HepG2 (cell line): ENCODE measurements at regions not wholly inside any gene's neighbourhood (a gene's known extent, or its start where the extent isn't known, plus 50 kb on each side); places are given as distances from the start of the nearest gene placed in this dataset.
"Not testable (repeated sequence)": the region's sequence is repeated elsewhere in the genome, so short reads cannot be mapped to it uniquely, and the experiment has no call there.

Experiments
- ATAC-seq: fragments of 200-7000 bp; cut with Tn5 transposase; 3 replicates; pipeline ENCODE4 v1.9.1; 2020; ENCODE audit warnings: mild to moderate bottlenecking, moderate library complexity
- BruUV-seq: library from RNA; stranded (reverse); fragments of 400-500 nt; replicated peaks from 2 replicates; lab custom pipeline; 2021; lab: Mats Ljungman, UMichigan
- CTCF ChIA-PET: fragments of 300-600 bp; formaldehyde crosslinking; extraction: SDS; loops from one replicate; lab custom pipeline; 2021; ENCODE audit warnings: low total read pairs, inconsistent platforms, low intra/inter-chr PET ratio; lab: Yijun Ruan, JAX
- POLR2A ChIA-PET: fragments of 350-600 bp; sonication (Branson Sonifier 250); formaldehyde crosslinking; loops from one replicate; lab custom pipeline; 2020; ENCODE audit warnings: antibody characterized with exemption, inconsistent platforms; lab: Yijun Ruan, JAX
- DNase-seq: peaks from one replicate; pipeline ENCODE4 v3.0.0-alpha.2; 2015; ENCODE audit warnings: low spot score
- FAIRE-seq: peaks from 3 replicates; lab custom pipeline; 2011; peaks lifted over from hg19 to GRCh38; lab: Jason Lieb, UNC
- H2AFZ ChIP-seq: one replicate; pipeline ENCODE4 v1.6.1; 2011; ENCODE audit warnings: low read length, inconsistent platforms
- H3K27ac ChIP-seq: fragments of 300-600 bp; 3 replicates; pipeline ENCODE4 v1.8.0; 2011; ENCODE audit warnings: mixed run types, mild to moderate bottlenecking, mixed read lengths, low read length, inconsistent platforms; ENCODE audit not compliant: insufficient read depth; ENCODE audit errors: extremely low read length
- H3K27me3 ChIP-seq, 2 experiments: fragments of 200-600 bp in 1 of 2; 2 replicates in 1 of 2; 3 replicates in 1 of 2; pipeline versions ENCODE4 v1.6.0 to v1.8.0; 2011; ENCODE audit warnings: low read length in 2 of 2, mild to moderate bottlenecking in 2 of 2, moderate library complexity in 2 of 2, inconsistent platforms in 1 of 2; ENCODE audit not compliant: insufficient read depth in 2 of 2, control insufficient read depth in 1 of 2
- H3K36me3 ChIP-seq, 2 experiments: fragments of 200-600 bp in 1 of 2; replicated peaks in 1 of 2; 2 replicates in 1 of 2; 3 replicates in 1 of 2; pipeline versions ENCODE4 v1.5.1 to v1.8.0; 2011; ENCODE audit warnings: low read length in 2 of 2, inconsistent platforms in 1 of 2; ENCODE audit not compliant: insufficient read depth in 2 of 2, control insufficient read depth in 1 of 2
- H3K4me1 ChIP-seq: 2 replicates; pipeline ENCODE4 v1.5.1; 2012; ENCODE audit warnings: low read length, inconsistent platforms; ENCODE audit not compliant: insufficient read depth
- H3K4me2 ChIP-seq: 2 replicates; pipeline ENCODE4 v1.6.0; 2011; ENCODE audit warnings: low read depth, low read length, inconsistent platforms
- H3K4me3 ChIP-seq, 3 experiments: fragments of 200-600 bp in 1 of 3; sonication (generic), shearing (Covaris generic) in 1 of 3; replicated peaks in 1 of 3; 2 replicates each; pipeline ENCODE4 v1.5.1; 2011 to 2016; ENCODE audit warnings: low read length in 3 of 3, inconsistent platforms in 2 of 3, low read depth in 2 of 3, mild to moderate bottlenecking in 2 of 3, control low read depth in 1 of 3, mixed read lengths in 1 of 3; ENCODE audit not compliant: insufficient read depth in 1 of 3
- H3K79me2 ChIP-seq: one replicate; pipeline ENCODE4 v1.6.1; 2011; ENCODE audit warnings: low read length, inconsistent platforms; ENCODE audit not compliant: insufficient read depth
- H3K9ac ChIP-seq: 2 replicates; pipeline ENCODE4 v1.6.0; 2011; ENCODE audit warnings: mild to moderate bottlenecking, low read depth, low read length, inconsistent platforms; ENCODE audit not compliant: insufficient read depth
- H3K9me3 ChIP-seq: 2 replicates; pipeline ENCODE4 v1.5.1; 2012; ENCODE audit warnings: mild to moderate bottlenecking, low read length
- H4K20me1 ChIP-seq: 2 replicates; pipeline ENCODE4 v1.6.0; 2011; ENCODE audit warnings: inconsistent platforms, mild to moderate bottlenecking, low read length, moderate library complexity; ENCODE audit not compliant: insufficient read depth
- MLLT10 ChIP-seq: sonication (generic); formaldehyde crosslinking; IDR thresholded peaks from 2 replicates; pipeline ENCODE4 v1.4.0; 2020; ENCODE audit warnings: missing genetic modification reagents
- NR1H2 ChIP-seq: sonication (generic); formaldehyde crosslinking; IDR thresholded peaks from 2 replicates; pipeline ENCODE4 v1.8.1; 2022; ENCODE audit warnings: low read depth, missing genetic modification reagents, borderline replicate concordance
- SRY ChIP-seq: sonication (generic); formaldehyde crosslinking; IDR thresholded peaks from 2 replicates; pipeline ENCODE4 v1.8.0; 2022; ENCODE audit warnings: mild to moderate bottlenecking, missing genetic modification reagents
- ZBTB2 ChIP-seq: sonication (generic); formaldehyde crosslinking; IDR thresholded peaks from 2 replicates; pipeline ENCODE4 v1.8.0; 2022; ENCODE audit warnings: low read depth, missing genetic modification reagents
- ZBTB33 ChIP-seq: sonication (generic); formaldehyde crosslinking; IDR thresholded peaks from 2 replicates; pipeline ENCODE4 v1.4.0; 2020; ENCODE audit warnings: missing genetic modification reagents
- ZBTB37 ChIP-seq: sonication (generic); formaldehyde crosslinking; IDR thresholded peaks from 2 replicates; pipeline ENCODE4 v1.4.0; 2020; ENCODE audit warnings: mild to moderate bottlenecking, missing genetic modification reagents
- ZNF121 ChIP-seq: sonication (generic); formaldehyde crosslinking; IDR thresholded peaks from 2 replicates; pipeline ENCODE4 v1.5.0; 2020; ENCODE audit warnings: mild to moderate bottlenecking, missing genetic modification reagents
- ZNF232 ChIP-seq: sonication (generic); formaldehyde crosslinking; IDR thresholded peaks from 2 replicates; pipeline ENCODE4 v1.4.0; 2020; ENCODE audit warnings: missing genetic modification reagents, borderline replicate concordance
- ZNF24 ChIP-seq: fragments of 450-650 bp; IDR thresholded peaks from 2 replicates; pipeline ENCODE4 v1.6.1; 2017; ENCODE audit warnings: antibody characterized with exemption, mild to moderate bottlenecking
- ZNF33A ChIP-seq: sonication (generic); formaldehyde crosslinking; IDR thresholded peaks from 2 replicates; pipeline ENCODE4 v1.5.1; 2020; ENCODE audit warnings: missing genetic modification reagents, mild to moderate bottlenecking, moderate library complexity, borderline replicate concordance
- ZNF343 ChIP-seq: sonication (generic); formaldehyde crosslinking; IDR thresholded peaks from 2 replicates; pipeline ENCODE4 v1.4.0; 2020; ENCODE audit warnings: mild to moderate bottlenecking, missing genetic modification reagents
- ZNF556 ChIP-seq: sonication (generic); formaldehyde crosslinking; IDR thresholded peaks from 2 replicates; pipeline ENCODE4 v1.4.0; 2020; ENCODE audit warnings: mild to moderate bottlenecking, missing genetic modification reagents, borderline replicate concordance
- ZNF678 ChIP-seq: sonication (generic); formaldehyde crosslinking; IDR thresholded peaks from 2 replicates; pipeline ENCODE4 v1.4.0; 2020; ENCODE audit warnings: mild to moderate bottlenecking, missing genetic modification reagents
- WGBS: methylation state at CpG from one replicate; pipeline ENCODE4 v1.1.6; 2017; ENCODE audit warnings: low lambda C conversion rate; 5-methylcytosine and 5-hydroxymethylcytosine counted together
- in situ Hi-C: cut with HindIII; loops from 2 replicates; pipeline ENCODE4 v1.10.0; 2017; ENCODE audit warnings: low pct_unique_long_range_greater_than_20kb; ENCODE audit not compliant: extremely low pct_ligation_motif_present
- intact Hi-C: fragments of 100-400 bp; cut with micrococcal nuclease; formaldehyde crosslinking; loops from one replicate; pipeline ENCODE4 v1.10.0; 2022; ENCODE audit not compliant: unreplicated experiment

- ATAC-seq (no peak), FAIRE-seq (no peak), DNase-seq (no peak)
- H3K36me3 ChIP-seq, result peaks cover 1 to 30% of the 10 kb centered on the region in 2 experiments; a peak in 4 of 5 replicates
- H3K9me3 ChIP-seq, result no peaks in the 10 kb centered on the region
- no peak overlapping the region for H3K27ac ChIP-seq
- CTCF ChIA-PET, result no interaction called here
- BruUV-seq, result no TSS peak
- H2AFZ ChIP-seq, result no peak overlapping the region
- H3K4me1 ChIP-seq, result no peaks in the 10 kb centered on the region
- intact Hi-C loops (no loop called here), in situ Hi-C loops (no loop called here)
- no peak overlapping the region for H3K4me2 ChIP-seq
- H3K4me3 ChIP-seq, result no peak overlapping the region
- no peaks in the 10 kb centered on the region for H4K20me1 ChIP-seq
- H3K9ac ChIP-seq, result no peak overlapping the region
- no peaks in the 10 kb centered on the region for H3K79me2 ChIP-seq
- POLR2A ChIA-PET, result no interaction called here
- 98% methylated on average over 3 of the region's 3 CpGs for WGBS
- H3K27me3 ChIP-seq, result no peaks in the 10 kb centered on the region
- TF ChIP-seq MLLT10 (no peak), ZNF556 (CRISPR knock-in tag) (no peak), ZNF232 (CRISPR knock-in tag) (no peak), ZNF678 (CRISPR knock-in tag) (no peak), ZNF121 (CRISPR knock-in tag) (no peak), ZBTB33 (CRISPR knock-in tag) (no peak), ZBTB37 (CRISPR knock-in tag) (no peak), ZNF33A (CRISPR knock-in tag) (no peak), ZNF343 (CRISPR knock-in tag) (no peak), ZBTB2 (no peak), ZNF24 (no peak), NR1H2 (CRISPR knock-in tag) (no peak), SRY (CRISPR knock-in tag) (no peak)
Observed at GRCh38 chr12:100058482-100059029, 73.8 kb upstream of the ANKS1B start.

- H3K27me3 ChIP-seq, FAIRE-seq, CTCF ChIA-PET, H3K79me2 ChIP-seq, ATAC-seq, H4K20me1 ChIP-seq, H3K9me3 ChIP-seq, H3K4me1 ChIP-seq, H2AFZ ChIP-seq, intact Hi-C loops, DNase-seq, H3K4me2 ChIP-seq, H3K27ac ChIP-seq, in situ Hi-C loops, H3K9ac ChIP-seq, BruUV-seq, POLR2A ChIA-PET, H3K4me3 ChIP-seq: not testable (repeated sequence)
- WGBS, result 97% methylated on average over 3 of the region's 3 CpGs
- H3K36me3 ChIP-seq, result peaks cover 4 to 12% of the 10 kb centered on the region in 2 experiments; a peak in 3 of 5 replicates
Observed at GRCh38 chr12:100046202-100046601, 61.5 kb upstream of the ANKS1B start.
